Upper lobe of right lung (tissue), 1 donor: ENCODE measurements at regions not wholly inside any gene's neighbourhood (a gene's known extent, or its start where the extent isn't known, plus 50 kb on each side); places are given as distances from the start of the nearest gene placed in this dataset.
"Not testable (repeated sequence)": the region's sequence is repeated elsewhere in the genome, so short reads cannot be mapped to it uniquely, and the experiment has no call there.

ENCODE experiments used
- ATAC-seq: fragments of 200-7000 bp; cut with Tn5 transposase; one replicate; pipeline ENCODE4 v1.9.1; 2020; ENCODE audit warnings: mild to moderate bottlenecking, moderate library complexity
- DNase-seq: peaks from one replicate; pipeline ENCODE4 v3.0.0-alpha.2; 2020
- H3K27ac ChIP-seq: fragments of 200-600 bp; one replicate; pipeline ENCODE4 v1.8.0; 2022
- H3K27me3 ChIP-seq: fragments of 200-600 bp; one replicate; pipeline ENCODE4 v1.8.0; 2022; ENCODE audit warnings: mild to moderate bottlenecking
- H3K36me3 ChIP-seq: fragments of 200-600 bp; one replicate; pipeline ENCODE4 v1.8.0; 2022
- H3K4me1 ChIP-seq: fragments of 200-600 bp; one replicate; pipeline ENCODE4 v1.8.0; 2022
- H3K4me3 ChIP-seq: fragments of 200-600 bp; one replicate; pipeline ENCODE4 v1.8.0; 2022; ENCODE audit warnings: mild to moderate bottlenecking
- H3K9me3 ChIP-seq: fragments of 200-600 bp; one replicate; pipeline ENCODE4 v1.8.0; 2022
- intact Hi-C: fragments of 100-400 bp; cut with DNase I; formaldehyde crosslinking; loops from one replicate; pipeline ENCODE4 v1.11.0; 2022
- TF ChIP-seq, protein P1 (sequence below): fragments of 200-600 bp; IDR thresholded peaks from one replicate; pipeline ENCODE4 v1.8.0; 2022; ENCODE audit warnings: antibody characterized with exemption
- donor health status: DM: no; HTN: yes; CAD: no; lungs with severe emphysema.

DNA sequence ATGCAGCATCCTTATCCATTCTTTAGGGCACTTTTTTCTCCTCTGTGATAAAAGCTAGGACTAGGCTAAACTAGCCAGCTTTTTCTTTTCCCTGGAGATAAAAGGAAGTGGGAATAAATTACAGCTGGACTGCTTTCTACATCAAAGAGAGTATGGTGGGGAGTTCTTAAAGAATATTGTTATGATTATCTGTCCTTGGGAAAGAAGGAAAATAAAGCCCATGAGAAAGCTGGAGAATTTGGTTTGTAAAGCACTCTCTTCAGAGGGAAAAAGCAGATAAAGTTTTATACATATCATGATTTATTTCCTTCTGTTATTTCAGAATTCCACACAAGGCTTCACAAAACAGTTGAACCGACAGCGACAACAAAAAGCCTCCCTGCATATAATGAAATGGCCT is 923.0 kb downstream of the DIPK2A start:
- no peak for DNase-seq
- intact Hi-C loops: no loop called here
- no peak overlapping the region for H3K27ac ChIP-seq
- no peaks in the 10 kb centered on the region for H3K36me3 ChIP-seq
- TF ChIP-seq, protein P1, sequence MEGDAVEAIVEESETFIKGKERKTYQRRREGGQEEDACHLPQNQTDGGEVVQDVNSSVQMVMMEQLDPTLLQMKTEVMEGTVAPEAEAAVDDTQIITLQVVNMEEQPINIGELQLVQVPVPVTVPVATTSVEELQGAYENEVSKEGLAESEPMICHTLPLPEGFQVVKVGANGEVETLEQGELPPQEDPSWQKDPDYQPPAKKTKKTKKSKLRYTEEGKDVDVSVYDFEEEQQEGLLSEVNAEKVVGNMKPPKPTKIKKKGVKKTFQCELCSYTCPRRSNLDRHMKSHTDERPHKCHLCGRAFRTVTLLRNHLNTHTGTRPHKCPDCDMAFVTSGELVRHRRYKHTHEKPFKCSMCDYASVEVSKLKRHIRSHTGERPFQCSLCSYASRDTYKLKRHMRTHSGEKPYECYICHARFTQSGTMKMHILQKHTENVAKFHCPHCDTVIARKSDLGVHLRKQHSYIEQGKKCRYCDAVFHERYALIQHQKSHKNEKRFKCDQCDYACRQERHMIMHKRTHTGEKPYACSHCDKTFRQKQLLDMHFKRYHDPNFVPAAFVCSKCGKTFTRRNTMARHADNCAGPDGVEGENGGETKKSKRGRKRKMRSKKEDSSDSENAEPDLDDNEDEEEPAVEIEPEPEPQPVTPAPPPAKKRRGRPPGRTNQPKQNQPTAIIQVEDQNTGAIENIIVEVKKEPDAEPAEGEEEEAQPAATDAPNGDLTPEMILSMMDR: no peak
- H3K27me3 ChIP-seq: no peaks in the 10 kb centered on the region
- ATAC-seq: no peak
- H3K4me3 ChIP-seq: no peak overlapping the region
- H3K9me3 ChIP-seq: no peaks in the 10 kb centered on the region
- H3K4me1 ChIP-seq: no peaks in the 10 kb centered on the region

DNA sequence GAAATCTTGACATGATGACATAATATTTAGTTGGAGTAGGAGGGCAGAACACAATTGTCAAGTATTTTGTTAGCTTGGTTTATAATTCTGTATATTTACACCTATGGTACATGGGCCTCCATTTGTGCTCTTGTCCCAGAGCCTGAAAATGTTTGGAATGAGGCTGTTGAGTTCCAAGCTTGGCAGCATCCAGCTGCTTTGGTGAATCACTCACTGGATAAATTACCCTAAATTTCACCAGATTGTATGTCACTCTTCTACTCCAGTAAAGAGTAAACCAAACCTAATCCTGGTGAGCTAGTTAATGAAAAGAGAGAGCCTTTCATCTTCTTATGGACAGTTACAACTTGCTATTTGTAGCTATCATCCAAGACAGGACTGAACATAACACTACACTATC is 928.7 kb downstream of the DIPK2A start:
- DNase-seq (no peak), ATAC-seq (no peak)
- Histone ChIP-seq H3K36me3 (no peaks in the 10 kb centered on the region), H3K27ac (no peak overlapping the region), H3K4me1 (no peaks in the 10 kb centered on the region), H3K4me3 (no peak overlapping the region), H3K27me3 (no peaks in the 10 kb centered on the region), H3K9me3 (no peaks in the 10 kb centered on the region)
- TF ChIP-seq, protein P1: no peak
- intact Hi-C loops: no loop called here

DNA sequence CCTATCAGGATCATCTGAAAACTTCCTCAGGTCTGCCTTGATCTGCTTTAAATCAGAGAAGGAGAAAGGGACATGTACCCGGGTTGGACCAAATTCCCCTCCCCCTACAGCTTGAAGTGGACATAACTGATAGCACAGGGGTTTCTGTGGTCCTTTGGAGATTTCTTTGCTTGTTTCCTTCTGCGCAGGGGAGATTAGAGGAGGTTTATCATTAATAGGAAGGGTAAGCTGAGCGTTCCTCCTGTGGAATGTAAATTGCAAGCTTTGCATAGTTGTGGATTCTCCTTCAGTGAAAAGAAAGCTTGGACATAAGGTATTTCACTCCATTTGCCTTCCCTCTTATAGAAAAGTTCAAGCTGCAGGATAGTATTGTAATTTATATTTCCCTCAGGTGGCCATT is 936.0 kb downstream of the DIPK2A start:
- H3K27ac ChIP-seq, H3K4me1 ChIP-seq, H3K36me3 ChIP-seq, H3K9me3 ChIP-seq, H3K27me3 ChIP-seq, intact Hi-C loops, DNase-seq, H3K4me3 ChIP-seq, ATAC-seq: not testable (repeated sequence)

DNA sequence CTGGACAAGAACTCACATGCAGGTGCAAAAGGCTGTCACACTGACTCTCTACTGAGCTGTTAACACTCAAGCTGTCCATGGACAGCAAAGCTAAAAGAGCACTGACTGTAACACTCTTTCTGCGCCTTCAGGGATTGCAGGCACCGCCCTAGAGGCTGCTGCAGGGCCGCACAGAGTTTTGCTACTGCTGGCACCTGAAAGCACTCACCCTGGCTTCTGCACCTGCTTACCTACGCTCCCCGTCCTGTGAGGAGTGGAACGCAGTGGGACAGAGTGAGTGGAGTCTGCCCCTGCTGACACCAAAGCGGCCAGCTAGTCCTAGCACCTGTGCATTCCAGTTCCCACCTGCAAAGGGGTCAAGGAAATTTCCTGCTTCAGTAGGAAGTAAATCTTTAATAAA is 941.3 kb downstream of the DIPK2A start:
- Histone ChIP-seq H3K4me1 (no peaks in the 10 kb centered on the region), H3K27ac (no peak overlapping the region), H3K4me3 (no peak overlapping the region), H3K36me3 (no peaks in the 10 kb centered on the region), H3K9me3 (no peaks in the 10 kb centered on the region), H3K27me3 (no peaks in the 10 kb centered on the region)
- DNase-seq (no peak), ATAC-seq (no peak)
- TF ChIP-seq, protein P1: no peak
- intact Hi-C loops: no loop called here

DNA sequence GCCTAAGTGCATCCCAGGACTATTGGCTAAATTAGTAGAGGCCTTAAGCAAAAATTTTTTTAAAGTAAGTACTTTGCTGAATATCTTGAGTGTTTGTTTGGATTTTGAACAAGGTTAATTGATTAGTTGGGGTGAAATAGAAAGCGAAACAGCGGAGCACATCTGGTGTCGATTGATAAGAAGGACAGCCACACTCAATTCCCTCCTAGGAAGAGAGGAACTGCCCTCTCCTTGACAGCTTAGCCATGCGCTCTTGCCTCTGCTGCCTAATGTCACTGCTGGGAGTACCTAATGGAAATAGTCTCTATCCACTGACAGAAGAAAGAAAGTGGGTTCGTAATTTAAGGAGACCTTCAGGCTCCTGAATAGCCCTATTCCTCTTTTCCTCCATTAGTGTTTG is 943.6 kb downstream of the DIPK2A start:
- Histone ChIP-seq H3K4me1 (no peaks in the 10 kb centered on the region), H3K36me3 (no peaks in the 10 kb centered on the region), H3K27me3 (no peaks in the 10 kb centered on the region), H3K4me3 (no peak overlapping the region), H3K9me3 (no peaks in the 10 kb centered on the region), H3K27ac (no peak overlapping the region)
- DNase-seq (no peak), ATAC-seq (no peak)
- intact Hi-C loops: no loop called here
- TF ChIP-seq, protein P1: no peak

DNA sequence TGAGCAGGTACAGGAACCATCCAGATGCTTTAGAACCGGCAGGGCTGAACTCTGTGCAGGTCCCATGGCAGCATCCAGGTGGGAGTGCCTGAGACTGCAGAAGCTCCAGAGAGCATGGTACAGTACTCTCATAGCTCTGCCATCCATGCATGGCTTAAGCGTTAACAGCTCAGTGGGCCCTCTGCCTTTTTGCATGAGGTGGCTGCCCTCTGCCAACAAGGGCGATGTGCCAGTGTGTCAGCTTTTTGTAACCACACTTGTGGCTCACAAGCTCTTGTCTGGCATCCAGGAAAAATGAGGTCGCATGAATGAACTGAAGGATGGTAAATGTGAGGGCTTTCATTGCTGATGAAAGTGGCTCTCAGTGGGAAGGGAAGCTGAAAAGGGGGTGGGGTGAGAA is 950.1 kb downstream of the DIPK2A start:
- intact Hi-C loops: no loop called here

More for the DNA sequence above, 950.1 kb downstream of the DIPK2A start:
- no peaks in the 10 kb centered on the region for H3K9me3 ChIP-seq
- H3K4me3 ChIP-seq: no peak overlapping the region
- H3K36me3 ChIP-seq: no peaks in the 10 kb centered on the region
- no peak overlapping the region for H3K27ac ChIP-seq
- no peak for DNase-seq
- no peaks in the 10 kb centered on the region for H3K4me1 ChIP-seq
- TF ChIP-seq, protein P1: no peak
- no peaks in the 10 kb centered on the region for H3K27me3 ChIP-seq
- ATAC-seq: peak; percentile 23
